DND-41 (cell line): ENCODE measurements at regions not wholly inside any gene's neighbourhood (a gene's known extent, or its start where the extent isn't known, plus 50 kb on each side); places are given as distances from the start of the nearest gene placed in this dataset.

Experiments
- CTCF ChIP-seq: IDR thresholded peaks from 2 replicates; pipeline ENCODE4 v1.5.1; 2012; ENCODE audit warnings: borderline replicate concordance, low read length, moderate library complexity, mild to moderate bottlenecking; ENCODE audit not compliant: poor library complexity, severe bottlenecking; ENCODE audit errors: extremely low read depth
- EZH2 ChIP-seq: IDR thresholded peaks from 3 replicates; pipeline ENCODE4 v1.6.1; 2012; ENCODE audit warnings: borderline replicate concordance, low read depth, mild to moderate bottlenecking, moderate library complexity, low read length, inconsistent platforms; ENCODE audit not compliant: severe bottlenecking

GRCh38 chr3:1892459-1892858, 206.2 kb upstream of the CNTN4 start:
- TF ChIP-seq CTCF (no peak), EZH2 (no peak)
